HG03103 (cell line): ENCODE measurements at regions not wholly inside any gene's neighbourhood (a gene's known extent, or its start where the extent isn't known, plus 50 kb on each side); places are given as distances from the start of the nearest gene placed in this dataset.

Experiments used
- ATAC-seq: cut with Tn5 transposase; IDR thresholded peaks from one replicate; pipeline ENCODE4 v1.9.1; 2021; ENCODE audit warnings: low read depth; ENCODE audit not compliant: unreplicated experiment

- ATAC-seq = no peak
These were observed 257.6 kb upstream of the HS3ST5 start for GRCh38 chr6:114600381-114600780.

DNA sequence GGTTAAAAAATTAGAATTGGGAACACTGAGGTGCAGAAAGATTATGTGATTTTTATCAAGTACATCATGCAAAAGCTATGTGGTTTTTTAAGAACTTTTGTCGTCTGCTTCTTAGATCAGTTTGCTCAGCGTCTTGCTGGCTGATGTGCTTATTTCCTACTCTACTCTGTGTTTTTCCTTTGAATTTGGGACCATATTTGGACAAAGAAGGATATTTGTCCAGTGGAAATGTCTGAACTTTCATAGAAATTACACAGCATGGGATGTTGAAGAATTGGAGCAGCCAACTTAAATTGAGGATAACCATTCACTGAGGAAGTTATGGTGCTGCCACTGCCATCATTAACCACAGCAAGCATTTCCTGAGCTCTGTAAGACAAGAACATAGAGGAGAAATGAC is 252.8 kb upstream of the HS3ST5 start:
- ATAC-seq = no peak

- no peak for ATAC-seq
These were observed 252.4 kb upstream of the HS3ST5 start for GRCh38 chr6:114595186-114595585.

DNA sequence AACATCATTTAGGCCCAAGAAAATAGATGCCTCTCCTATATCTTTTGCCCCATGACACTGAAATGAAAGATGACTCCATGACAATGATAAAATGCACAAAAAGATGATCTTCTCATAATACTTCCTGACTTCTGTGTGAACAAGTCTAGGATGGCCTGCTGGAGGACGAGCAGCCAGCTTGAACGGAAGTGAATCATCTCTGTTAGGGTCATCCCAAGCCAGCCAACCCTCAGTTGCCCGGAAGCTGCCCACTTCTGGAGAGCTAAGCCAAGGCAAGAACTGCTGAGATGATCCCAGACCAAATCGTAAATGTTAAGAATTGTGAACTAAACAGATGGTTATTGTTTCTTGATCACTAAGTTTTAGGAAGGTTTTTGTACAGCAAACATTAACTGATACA is 249.7 kb upstream of the HS3ST5 start:
- ATAC-seq = no peak

- no peak for ATAC-seq
These were observed 245.9 kb upstream of the HS3ST5 start for GRCh38 chr6:114588726-114589125.

DNA sequence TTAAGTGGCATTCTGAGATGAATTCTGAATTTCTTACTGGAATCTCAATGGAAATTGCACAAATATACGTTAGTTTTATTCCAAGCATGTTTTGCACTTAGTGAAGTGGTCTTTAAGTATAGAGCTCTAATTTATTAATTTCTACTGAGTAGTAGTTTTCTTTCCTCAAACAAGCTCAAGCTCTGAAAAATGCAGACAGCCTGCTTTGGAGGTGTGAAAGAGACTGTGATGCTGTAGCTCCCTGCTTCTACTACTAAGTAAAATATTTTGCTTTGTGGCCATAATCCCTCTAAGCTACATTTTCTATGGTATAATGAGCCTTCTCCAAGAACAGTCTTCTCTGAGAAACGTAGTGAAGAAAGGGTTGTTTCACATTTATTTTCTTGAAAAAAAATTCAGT is 243.5 kb upstream of the HS3ST5 start:
- ATAC-seq = no peak

GRCh38 chr6:114581293-114581692 is 238.5 kb upstream of the HS3ST5 start:
- no peak for ATAC-seq

DNA sequence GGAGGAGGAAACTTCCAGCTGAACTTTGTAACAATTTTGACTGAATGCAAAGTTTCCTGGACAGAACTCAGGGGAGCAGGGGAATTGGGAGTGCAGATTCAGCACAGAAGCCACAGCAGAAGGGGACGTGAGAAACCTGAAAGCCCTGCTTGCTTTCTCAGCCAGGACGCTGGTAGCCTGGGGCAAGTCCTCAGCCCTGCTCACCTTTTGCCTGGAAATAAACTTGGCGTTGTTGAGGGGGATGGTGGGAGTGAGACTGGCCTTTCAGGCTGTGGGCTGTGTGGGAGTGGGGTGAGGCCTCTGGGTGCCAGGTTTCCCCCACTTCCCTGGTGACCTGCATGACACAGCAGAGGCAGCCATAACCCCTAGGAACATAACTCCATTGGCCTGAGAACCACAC is 238.1 kb upstream of the HS3ST5 start:
- no peak for ATAC-seq

- ATAC-seq = no peak
These were observed 236.7 kb upstream of the HS3ST5 start for GRCh38 chr6:114579486-114579885.

DNA sequence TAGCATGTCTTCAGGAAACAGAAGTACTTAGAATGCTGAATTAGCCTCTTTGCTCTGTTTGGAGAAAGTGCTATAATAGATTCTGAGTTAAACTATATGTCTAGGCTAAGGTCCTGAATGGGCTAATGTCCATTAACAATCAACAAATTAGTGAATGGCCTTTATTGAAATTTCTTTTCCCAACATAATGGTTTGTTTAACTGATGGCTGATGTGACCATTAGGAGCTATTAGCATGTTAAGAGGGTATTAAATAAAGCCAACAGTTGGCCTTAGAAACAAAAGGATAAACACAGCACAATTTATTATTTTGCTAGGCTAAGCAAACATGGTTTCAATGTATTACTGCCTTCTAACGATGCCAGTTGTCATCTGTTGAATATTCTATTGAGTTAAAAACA is 234.3 kb upstream of the HS3ST5 start:
- ATAC-seq = no peak

- ATAC-seq = no peak
These were observed 233.5 kb upstream of the HS3ST5 start for GRCh38 chr6:114576330-114576729.

DNA sequence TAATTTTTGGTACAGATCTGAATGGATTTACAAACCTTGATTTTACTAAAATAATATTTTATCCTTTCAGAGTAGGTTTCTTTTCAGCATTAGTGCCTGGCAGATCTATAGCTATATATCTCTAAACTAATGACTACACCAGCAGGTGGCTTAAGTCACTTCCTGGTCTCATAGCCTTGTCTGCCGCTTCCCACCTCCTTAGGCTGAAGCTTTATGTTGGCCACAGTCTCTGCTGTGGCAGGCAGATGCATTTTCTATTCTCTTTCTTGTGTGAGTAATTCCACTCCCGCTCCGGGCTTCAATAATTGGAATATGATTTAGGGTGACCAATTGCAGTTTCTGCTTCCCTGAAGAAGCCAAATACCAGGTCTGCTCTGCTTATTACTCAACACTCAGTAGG is 226.8 kb upstream of the HS3ST5 start:
- ATAC-seq = no peak

GRCh38 chr6:114564302-114564933 is 221.6 kb upstream of the HS3ST5 start:
- no peak for ATAC-seq

DNA sequence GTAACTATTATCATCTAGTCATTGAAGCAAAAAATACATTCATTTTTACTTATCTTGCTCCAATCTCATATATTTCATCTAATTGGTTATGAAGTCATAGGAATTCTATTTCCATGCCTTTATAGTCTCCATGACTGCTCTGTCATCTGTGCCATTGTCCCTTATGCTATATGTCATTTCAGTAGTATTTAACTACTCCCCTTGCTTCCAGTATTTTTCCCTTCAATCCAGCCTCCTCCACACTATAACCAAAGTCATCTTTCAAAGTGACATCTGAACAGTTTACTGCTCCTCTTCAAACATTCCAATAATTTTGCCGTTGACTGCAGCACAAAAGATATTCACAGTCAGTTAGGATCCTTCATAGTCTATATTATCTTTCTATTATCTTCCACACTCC is 216.6 kb upstream of the HS3ST5 start:
- no peak for ATAC-seq

GRCh38 chr6:114558153-114558552 is 215.3 kb upstream of the HS3ST5 start:
- no peak for ATAC-seq

- no peak for ATAC-seq
These were observed 214.1 kb upstream of the HS3ST5 start for GRCh38 chr6:114556846-114557488.

- no peak for ATAC-seq
These were observed 207.5 kb upstream of the HS3ST5 start for GRCh38 chr6:114550316-114550715.

GRCh38 chr6:114543696-114544095 is 200.9 kb upstream of the HS3ST5 start:
- no peak for ATAC-seq

DNA sequence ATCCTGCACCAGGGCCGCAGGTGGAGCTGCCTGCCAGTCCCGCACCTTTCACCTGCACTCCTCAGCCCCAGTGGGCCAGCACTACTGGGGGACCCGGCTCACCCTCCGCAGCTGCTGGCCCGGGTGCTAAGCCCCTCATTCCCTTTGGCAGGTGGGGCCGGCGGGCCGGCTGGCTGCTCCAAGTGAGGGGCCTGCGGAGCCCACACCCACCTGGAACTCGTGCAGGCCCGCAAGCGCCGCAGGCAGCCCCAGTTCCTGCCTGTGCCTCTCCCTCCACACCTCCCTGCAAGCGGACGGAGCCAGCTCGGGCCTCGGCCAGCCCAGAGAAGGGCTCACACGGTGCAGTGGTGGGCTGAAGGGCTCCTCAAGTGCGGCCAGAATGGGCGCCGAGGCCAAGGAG is 199.0 kb upstream of the HS3ST5 start:
- ATAC-seq = no peak

- no peak for ATAC-seq
These were observed 195.2 kb upstream of the HS3ST5 start for GRCh38 chr6:114537977-114538376.

DNA sequence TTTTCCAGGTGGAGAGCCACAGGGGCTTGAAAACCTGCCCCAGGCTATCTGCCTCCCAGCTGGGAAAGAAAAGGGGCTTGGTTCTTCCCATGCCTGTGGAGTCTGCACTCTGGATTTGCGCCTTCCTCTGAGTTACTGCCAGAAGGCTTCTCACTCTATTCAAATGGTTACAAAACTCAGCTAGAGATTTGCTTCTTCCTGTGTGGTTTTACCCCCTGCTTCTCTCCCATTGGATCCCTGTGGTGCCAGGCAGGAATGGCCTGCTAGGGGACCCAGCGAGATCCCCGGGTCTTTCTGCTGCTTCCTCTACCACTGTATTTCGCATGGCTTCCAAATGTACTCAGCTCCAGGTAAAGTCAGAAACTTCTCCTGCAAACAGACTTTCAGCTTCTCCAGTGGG is 192.0 kb upstream of the HS3ST5 start:
- ATAC-seq = no peak

GRCh38 chr6:114524081-114524480 is 181.3 kb upstream of the HS3ST5 start:
- ATAC-seq = no peak

DNA sequence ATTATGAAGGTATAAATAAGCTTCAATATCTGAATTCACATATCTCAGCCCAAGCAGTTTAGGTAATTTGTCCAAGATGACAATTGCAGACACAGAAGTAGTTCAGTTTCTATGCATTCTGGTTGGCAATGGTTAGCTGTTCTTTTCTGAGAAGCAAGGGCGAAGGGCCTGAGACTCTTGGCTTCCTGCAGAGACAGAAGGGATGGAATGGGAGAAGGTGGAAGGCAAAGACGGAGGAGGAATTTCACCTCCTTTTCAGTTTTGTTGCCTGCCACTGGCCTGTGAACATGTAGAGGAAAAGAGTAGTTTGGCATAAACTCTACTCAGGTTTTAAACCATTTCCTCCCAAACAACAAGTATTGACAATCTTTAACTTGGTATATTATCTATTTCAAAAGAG is 180.7 kb upstream of the HS3ST5 start:
- no peak for ATAC-seq
